ENCODE measurements at regions not wholly inside any gene's neighbourhood (a gene's known extent, or its start where the extent isn't known, plus 50 kb on each side); places are given as distances from the start of the nearest gene placed in this dataset.
"Not testable (repeated sequence)": the region's sequence is repeated elsewhere in the genome, so short reads cannot be mapped to it uniquely, and the experiment has no call there.

GRCh38 chr4:187687697-187688096, 307.9 kb upstream of the ZFP42 start:
- DNase-seq = peak; percentile 24

- no peak for DNase-seq
These were observed 302.9 kb upstream of the ZFP42 start for GRCh38 chr4:187692626-187693025.

GRCh38 chr4:187695531-187695930, 300.0 kb upstream of the ZFP42 start:
- DNase-seq = not testable (repeated sequence)

- no peak for DNase-seq
These were observed 284.0 kb upstream of the ZFP42 start for GRCh38 chr4:187711586-187711985.

GRCh38 chr4:187714957-187715356, 280.6 kb upstream of the ZFP42 start:
- no peak for DNase-seq

- peak; percentile 3 for DNase-seq
These were observed 280.1 kb upstream of the ZFP42 start for GRCh38 chr4:187715466-187715865.

GRCh38 chr4:187724456-187724855, 271.1 kb upstream of the ZFP42 start:
- DNase-seq = no peak

GRCh38 chr4:187726485-187726884, 269.1 kb upstream of the ZFP42 start:
- no peak for DNase-seq

GRCh38 chr4:187732524-187732923, 263.0 kb upstream of the ZFP42 start:
- no peak for DNase-seq

GRCh38 chr4:187739771-187740170, 255.8 kb upstream of the ZFP42 start:
- no peak for DNase-seq

GRCh38 chr4:187744911-187745310, 250.7 kb upstream of the ZFP42 start:
- DNase-seq = no peak

- not testable (repeated sequence) for DNase-seq
These were observed 244.9 kb upstream of the ZFP42 start for GRCh38 chr4:187750652-187751051.

GRCh38 chr4:187767158-187767557, 228.4 kb upstream of the ZFP42 start:
- no peak for DNase-seq

GRCh38 chr4:187767687-187768086, 227.9 kb upstream of the ZFP42 start:
- no peak for DNase-seq

- no peak for DNase-seq
These were observed 225.2 kb upstream of the ZFP42 start for GRCh38 chr4:187770345-187770744.

- DNase-seq = no peak
These were observed 217.6 kb upstream of the ZFP42 start for GRCh38 chr4:187777954-187778353.

GRCh38 chr4:187780070-187780469, 215.5 kb upstream of the ZFP42 start:
- no peak for DNase-seq

- no peak for DNase-seq
These were observed 213.2 kb upstream of the ZFP42 start for GRCh38 chr4:187782286-187782824.

GRCh38 chr4:187786190-187786589, 209.4 kb upstream of the ZFP42 start:
- no peak for DNase-seq

GRCh38 chr4:187789078-187789477, 206.5 kb upstream of the ZFP42 start:
- no peak for DNase-seq

- DNase-seq = no peak
These were observed 199.8 kb upstream of the ZFP42 start for GRCh38 chr4:187795737-187796136.

- no peak for DNase-seq
These were observed 197.2 kb upstream of the ZFP42 start for GRCh38 chr4:187798385-187798784.

- DNase-seq = no peak
These were observed 195.8 kb upstream of the ZFP42 start for GRCh38 chr4:187799735-187800134.

GRCh38 chr4:187811591-187811990, 184.0 kb upstream of the ZFP42 start:
- no peak for DNase-seq

GRCh38 chr4:187814737-187815465, 180.7 kb upstream of the ZFP42 start:
- peak; percentile 9 for DNase-seq

Measured in fibroblast of skin of abdomen (primary cell).